LNCaP clone FGC (cell line): ENCODE measurements at regions not wholly inside any gene's neighbourhood (a gene's known extent, or its start where the extent isn't known, plus 50 kb on each side); places are given as distances from the start of the nearest gene placed in this dataset.

Source experiments
- DNase-seq: peaks from one replicate; pipeline ENCODE4 v3.0.0-alpha.2; 2011; ENCODE audit warnings: low read depth
- H3K4me3 ChIP-seq: 2 replicates; pipeline ENCODE4 v1.5.1; 2011; ENCODE audit warnings: mild to moderate bottlenecking, low read depth, low read length, control low read depth
- TF ChIP-seq, protein P1 (sequence below): IDR thresholded peaks from 2 replicates; pipeline ENCODE4 v1.5.1; 2012; ENCODE audit warnings: mild to moderate bottlenecking; ENCODE audit not compliant: control insufficient read depth, insufficient read depth; ENCODE audit errors: extremely low read depth

DNA sequence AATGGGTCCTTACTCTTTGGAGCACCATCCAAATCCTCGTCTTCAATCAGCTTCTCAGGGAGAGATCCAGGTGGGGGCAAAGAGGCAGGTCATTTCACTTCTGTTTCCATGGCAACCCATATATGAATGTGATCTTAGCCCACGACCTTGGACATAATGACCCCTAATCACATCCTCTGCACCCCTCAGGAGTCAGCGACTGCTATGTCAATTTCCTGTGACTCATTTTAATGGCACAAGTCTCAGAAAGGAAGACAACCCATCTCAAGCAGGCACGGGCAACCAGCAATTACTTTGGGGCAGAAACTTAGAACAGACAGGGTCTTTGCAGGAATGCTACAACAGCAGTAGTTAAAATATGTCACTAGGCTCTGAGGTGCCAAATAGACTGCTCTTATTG is 591.2 kb downstream of the TLR4 start:
- DNase-seq, result no peak
- TF ChIP-seq, protein P1, sequence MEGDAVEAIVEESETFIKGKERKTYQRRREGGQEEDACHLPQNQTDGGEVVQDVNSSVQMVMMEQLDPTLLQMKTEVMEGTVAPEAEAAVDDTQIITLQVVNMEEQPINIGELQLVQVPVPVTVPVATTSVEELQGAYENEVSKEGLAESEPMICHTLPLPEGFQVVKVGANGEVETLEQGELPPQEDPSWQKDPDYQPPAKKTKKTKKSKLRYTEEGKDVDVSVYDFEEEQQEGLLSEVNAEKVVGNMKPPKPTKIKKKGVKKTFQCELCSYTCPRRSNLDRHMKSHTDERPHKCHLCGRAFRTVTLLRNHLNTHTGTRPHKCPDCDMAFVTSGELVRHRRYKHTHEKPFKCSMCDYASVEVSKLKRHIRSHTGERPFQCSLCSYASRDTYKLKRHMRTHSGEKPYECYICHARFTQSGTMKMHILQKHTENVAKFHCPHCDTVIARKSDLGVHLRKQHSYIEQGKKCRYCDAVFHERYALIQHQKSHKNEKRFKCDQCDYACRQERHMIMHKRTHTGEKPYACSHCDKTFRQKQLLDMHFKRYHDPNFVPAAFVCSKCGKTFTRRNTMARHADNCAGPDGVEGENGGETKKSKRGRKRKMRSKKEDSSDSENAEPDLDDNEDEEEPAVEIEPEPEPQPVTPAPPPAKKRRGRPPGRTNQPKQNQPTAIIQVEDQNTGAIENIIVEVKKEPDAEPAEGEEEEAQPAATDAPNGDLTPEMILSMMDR, result no peak

DNA sequence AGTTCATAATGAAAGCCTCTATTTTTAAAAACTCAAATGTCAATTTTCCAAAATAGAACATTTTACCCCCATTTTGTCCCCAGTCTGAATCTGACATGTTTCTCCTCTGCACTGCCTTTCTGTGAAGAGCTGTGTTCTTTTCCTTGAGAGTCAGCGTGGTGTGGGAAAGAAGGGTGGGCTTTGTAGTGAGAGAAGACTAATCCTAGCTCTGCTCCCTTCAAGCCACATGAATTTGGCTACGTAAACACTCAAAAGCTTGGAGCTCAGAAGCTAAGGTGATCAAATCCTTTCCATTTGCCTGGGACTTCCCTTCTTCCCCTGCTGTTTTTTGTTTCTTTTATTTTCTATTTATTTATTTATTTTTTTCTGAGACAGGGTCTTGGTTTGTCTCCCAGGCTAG is 598.5 kb downstream of the TLR4 start:
- TF ChIP-seq, protein P1, result no peak
- H3K4me3 ChIP-seq, result no peak overlapping the region
- no peak for DNase-seq

More for the DNA sequence above, 591.2 kb downstream of the TLR4 start:
- no peak overlapping the region for H3K4me3 ChIP-seq

DNA sequence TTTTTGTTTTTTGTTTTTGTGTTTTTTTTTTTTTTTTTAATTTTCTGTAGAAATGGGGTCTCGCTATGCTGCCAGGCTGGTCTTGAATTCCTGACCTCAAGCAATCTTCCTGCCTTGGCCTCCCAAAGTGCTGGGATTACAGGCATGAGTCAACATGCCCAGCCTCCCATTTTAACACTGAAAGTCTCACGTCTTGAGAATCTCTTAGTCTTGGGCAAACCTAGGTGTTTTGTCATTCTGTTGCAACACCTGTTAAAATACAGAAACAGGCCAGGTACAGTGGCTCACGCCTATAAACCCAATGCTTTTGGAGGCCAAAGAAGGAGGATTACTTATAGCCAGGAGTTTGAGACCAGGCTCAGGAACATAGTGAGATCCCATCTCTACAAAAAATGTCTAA is 599.0 kb downstream of the TLR4 start:
- H3K4me3 ChIP-seq, result no peak overlapping the region
- TF ChIP-seq, protein P1, result no peak

DNA sequence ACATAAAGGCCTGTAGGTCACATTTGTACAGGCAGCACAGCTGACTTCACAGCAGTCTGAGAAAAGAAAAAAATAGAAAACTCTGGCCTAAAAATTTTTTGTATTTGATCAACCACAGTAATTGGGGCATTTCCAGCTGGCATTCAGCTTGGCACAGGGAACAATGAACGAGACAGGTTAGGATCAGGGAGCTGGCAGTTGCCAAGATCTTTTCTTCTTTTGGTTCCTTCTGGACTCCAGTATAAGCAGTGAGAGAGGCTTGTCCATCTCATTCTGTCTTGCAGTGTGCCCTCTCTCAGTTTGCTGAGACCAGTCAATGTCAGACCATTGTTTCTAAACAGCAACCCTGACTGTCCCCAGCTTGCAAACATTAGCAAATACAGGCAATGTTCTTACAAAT is 601.1 kb downstream of the TLR4 start:
- H3K4me3 ChIP-seq, result no peak overlapping the region
- DNase-seq, result no peak
- TF ChIP-seq, protein P1, result no peak

More for the DNA sequence above, 599.0 kb downstream of the TLR4 start:
- DNase-seq, result no peak

DNA sequence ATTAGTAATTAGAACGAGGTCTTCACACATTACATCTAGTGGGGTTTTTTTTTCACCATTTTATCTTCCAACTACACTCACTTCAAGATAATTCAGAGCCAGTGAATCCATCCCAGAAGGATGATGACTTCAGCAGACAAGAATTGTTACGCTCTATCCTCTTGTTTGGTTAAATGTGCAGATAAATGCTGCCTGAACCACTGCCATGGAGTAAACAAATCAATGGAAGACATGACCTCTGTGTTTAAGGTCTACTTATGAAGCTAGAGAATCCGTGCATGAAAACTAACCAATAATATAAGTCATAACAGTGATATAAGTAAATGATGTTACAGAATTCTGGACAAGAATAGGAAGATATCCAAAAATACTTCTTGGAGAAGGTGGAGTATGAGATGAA is 602.6 kb downstream of the TLR4 start:
- no peak for DNase-seq
- TF ChIP-seq, protein P1, result no peak
- no peak overlapping the region for H3K4me3 ChIP-seq

DNA sequence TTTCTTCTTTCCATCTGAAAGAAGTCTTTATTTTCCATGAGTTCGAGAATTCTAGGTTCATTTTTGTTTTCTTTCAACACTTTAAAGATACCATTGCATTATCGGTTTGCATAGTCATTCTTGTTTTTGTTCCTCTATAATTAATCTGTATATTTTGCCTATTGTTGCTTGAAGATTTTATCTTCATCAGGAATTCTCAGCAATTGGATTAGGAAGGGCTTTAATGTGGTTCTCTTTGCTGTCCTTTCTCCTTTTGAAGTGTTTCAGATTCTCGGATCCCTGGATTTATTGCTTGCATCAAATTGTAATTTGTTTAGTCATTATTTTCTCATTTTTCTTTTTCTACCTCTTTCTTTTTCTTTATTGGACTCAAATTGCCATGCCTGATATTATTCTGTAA is 609.8 kb downstream of the TLR4 start:
- no peak overlapping the region for H3K4me3 ChIP-seq
- TF ChIP-seq, protein P1, result no peak
- no peak for DNase-seq

DNA sequence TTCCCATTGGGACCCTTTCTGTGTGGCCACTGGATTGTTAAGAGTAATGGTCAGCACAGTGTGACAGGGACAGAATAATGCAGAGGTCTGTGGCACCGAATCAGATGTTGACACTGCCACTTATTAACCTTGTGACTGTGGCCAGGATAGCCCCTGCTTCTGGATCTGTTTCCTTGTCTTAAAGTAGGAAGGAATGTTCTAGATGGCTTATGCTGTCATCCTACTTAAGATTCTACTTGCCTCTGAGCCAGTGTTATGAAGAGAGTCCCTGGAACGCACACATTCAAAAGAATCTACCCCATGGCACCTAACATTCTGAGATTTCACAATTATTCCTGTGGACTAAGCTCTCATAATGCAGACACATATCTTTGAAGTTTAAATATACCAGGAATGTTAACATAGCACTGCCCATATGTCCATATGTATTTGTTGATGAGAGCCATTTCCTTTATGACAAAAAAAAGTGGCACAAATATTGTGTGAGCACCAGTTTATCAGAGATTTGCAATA is 612.7 kb downstream of the TLR4 start:
- TF ChIP-seq, protein P1, result no peak

More for the DNA sequence above, 612.7 kb downstream of the TLR4 start:
- H3K4me3 ChIP-seq, result no peak overlapping the region
- DNase-seq, result no peak
